ENCODE measurements at regions not wholly inside any gene's neighbourhood (a gene's known extent, or its start where the extent isn't known, plus 50 kb on each side); places are given as distances from the start of the nearest gene placed in this dataset.

DNA sequence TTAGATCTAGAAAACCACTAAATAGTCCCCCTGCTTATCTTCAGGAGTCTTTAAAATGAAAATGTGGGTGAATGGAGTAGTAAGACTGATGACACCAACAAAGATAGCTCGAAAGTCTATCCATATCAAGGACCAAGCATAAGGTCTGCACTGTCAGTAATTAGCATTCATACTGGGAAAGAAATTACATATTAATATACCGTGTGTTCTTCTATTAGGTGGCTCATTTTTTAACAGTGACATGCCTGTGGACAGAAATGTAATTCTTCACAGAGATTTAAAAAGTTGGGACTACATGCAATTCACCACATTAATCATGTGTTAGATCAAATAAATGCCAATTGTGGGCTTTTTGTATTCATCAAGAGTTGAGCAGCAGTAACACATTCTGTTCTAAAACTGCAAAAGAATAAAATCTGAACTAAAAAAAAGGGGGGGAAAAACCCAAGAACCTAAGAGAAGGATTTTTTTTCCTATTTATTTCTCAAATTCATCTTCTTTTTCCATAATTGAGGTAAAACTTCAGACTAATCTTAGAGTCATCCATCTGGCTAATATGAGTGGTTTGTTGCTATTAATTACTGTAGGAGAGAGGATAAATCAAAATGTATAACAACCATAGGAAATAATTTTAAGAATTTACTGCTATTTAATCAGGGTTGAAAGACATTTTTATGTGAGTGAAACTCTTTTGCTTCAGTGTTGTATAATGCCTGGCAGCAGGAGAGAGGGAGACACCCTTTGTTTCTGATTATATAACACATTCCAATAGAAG lies 386.7 kb upstream of the IGFBP7 start:
- DNase-seq (ENCODE audit: low read depth): no peak
- TF ChIP-seq CTCF (conservative IDR thresholded peaks at IDR 0.05; ENCODE audit: low read depth, low read length): no peak
- H3K4me3 ChIP-seq (ENCODE audit: low read length): no peak overlapping the region

DNA sequence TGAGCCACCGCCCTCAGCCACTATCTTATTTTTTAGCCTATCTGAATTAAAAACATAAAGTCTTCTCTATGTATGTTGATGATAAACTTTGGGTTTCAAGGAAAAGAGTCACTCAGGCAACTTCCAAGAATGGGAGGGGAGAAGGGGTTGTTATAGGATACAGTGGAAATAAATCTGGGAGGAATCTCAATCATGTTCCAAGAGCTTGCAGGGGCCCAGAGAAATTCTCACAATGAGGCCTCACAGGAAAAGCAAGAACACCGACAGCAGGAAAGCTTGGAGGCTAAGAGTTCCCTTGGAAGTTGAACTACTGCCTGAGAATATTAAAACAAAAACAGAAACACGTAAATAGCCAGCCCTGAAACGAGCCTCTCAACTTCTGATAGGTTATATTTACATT lies 384.6 kb upstream of the IGFBP7 start:
- no peak for DNase-seq (ENCODE audit: low read depth)
- H3K4me3 ChIP-seq (ENCODE audit: low read length): no peak overlapping the region
- no peak for TF ChIP-seq CTCF (conservative IDR thresholded peaks at IDR 0.05; ENCODE audit: low read depth, low read length)

GRCh38 chr4:57492251-57492878 lies 382.2 kb upstream of the IGFBP7 start:
- no peak for DNase-seq (ENCODE audit: low read depth)
- no peak for TF ChIP-seq CTCF (conservative IDR thresholded peaks at IDR 0.05; ENCODE audit: low read depth, low read length)

GRCh38 chr4:57491388-57491787 lies 381.2 kb upstream of the IGFBP7 start:
- H3K4me3 ChIP-seq (ENCODE audit: low read length): no peak overlapping the region
- TF ChIP-seq CTCF (conservative IDR thresholded peaks at IDR 0.05; ENCODE audit: low read depth, low read length): no peak
- no peak for DNase-seq (ENCODE audit: low read depth)

More at GRCh38 chr4:57492251-57492878, 382.2 kb upstream of the IGFBP7 start:
- no peak overlapping the region for H3K4me3 ChIP-seq (ENCODE audit: low read length)

DNA sequence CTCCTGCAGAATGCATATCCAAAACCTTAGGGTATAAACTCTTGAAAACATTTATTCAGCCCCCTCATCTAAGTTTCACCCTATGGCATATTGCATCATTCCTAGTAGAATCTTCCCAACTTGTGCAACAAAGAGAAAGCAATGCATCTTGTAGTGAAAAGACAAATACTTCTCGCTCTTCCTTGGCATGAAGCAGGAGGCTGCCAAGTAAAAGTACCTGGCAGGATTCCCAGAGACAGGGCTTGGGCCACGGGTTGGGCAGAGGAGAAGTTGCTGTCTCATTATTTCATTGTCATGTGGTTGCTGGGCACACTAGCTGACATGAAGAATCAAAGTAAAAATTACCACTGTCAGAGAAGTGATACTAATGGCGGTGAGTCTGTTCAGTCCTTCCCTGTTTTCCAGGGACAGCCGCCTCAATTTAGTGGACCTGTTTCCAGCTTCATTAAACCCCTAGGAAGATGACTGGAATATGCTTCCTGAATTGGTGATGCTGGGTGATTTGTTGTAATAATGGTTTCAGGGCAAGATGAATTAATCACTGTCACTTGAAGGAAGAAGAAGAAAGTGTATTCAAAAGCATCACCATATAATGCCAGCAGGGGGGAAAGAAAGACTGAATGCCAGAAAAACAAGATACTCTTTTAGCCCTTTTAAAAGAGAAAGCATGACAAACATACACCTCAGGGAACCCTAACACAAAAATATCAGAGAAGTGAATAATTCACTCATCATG lies 380.5 kb upstream of the IGFBP7 start:
- TF ChIP-seq CTCF (conservative IDR thresholded peaks at IDR 0.05; ENCODE audit: low read depth, low read length): no peak
- no peak overlapping the region for H3K4me3 ChIP-seq (ENCODE audit: low read length)
- no peak for DNase-seq (ENCODE audit: low read depth)

DNA sequence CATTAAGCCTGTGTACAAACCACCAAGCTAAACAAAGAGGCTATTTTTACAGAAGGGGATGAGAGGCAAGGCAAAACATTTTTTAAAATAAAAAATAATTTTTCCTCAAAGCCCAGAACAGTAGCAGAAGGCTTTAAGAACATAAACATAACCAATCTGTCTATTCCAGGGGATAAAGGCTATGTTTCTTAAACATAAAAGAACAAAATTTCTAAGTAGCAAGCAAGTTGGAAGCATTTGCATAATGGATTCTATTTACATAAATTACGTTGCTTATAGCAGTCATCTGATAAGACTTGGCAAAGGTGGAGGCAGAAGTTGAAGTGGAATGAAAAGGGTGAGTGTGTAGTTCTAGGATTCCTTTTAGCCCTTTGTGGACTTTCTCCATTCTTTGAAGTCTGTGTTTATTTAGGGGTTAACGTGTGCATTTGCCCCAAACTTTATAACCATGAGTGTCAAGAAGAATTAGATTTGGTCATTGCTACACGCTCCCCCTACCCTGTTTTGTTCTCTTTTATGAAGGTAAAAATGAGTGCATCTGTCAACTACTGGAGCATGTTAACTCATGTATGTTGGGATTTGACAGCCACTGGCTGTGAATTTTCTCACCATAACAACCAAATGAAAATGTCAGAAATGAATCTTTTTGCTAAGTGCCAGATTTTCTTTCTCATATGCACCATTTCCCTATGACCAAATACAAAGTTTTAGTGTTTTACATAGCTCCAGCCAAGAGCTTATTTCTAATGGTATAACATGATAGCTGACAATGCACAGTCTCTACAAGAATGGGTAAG lies 378.4 kb upstream of the IGFBP7 start:
- DNase-seq (ENCODE audit: low read depth): no peak
- no peak overlapping the region for H3K4me3 ChIP-seq (ENCODE audit: low read length)
- TF ChIP-seq CTCF (conservative IDR thresholded peaks at IDR 0.05; ENCODE audit: low read depth, low read length): no peak
